ENCODE measurements at regions not wholly inside any gene's neighbourhood (a gene's known extent, or its start where the extent isn't known, plus 50 kb on each side); places are given as distances from the start of the nearest gene placed in this dataset.
A peak's percentile ranks its signal among the peaks of the same experiment; 100 is the strongest.
"Not testable (repeated sequence)": the region's sequence is repeated elsewhere in the genome, so short reads cannot be mapped to it uniquely, and the experiment has no call there.

GRCh38 chr4:118410138-118410537 lies 57.3 kb upstream of the PRSS12 start:
- DNase-seq, result no peak

GRCh38 chr4:118417325-118417724 lies 64.5 kb upstream of the PRSS12 start:
- no peak for DNase-seq

GRCh38 chr4:118417800-118418199 lies 65.0 kb upstream of the PRSS12 start:
- DNase-seq, result not testable (repeated sequence)

- not testable (repeated sequence) for DNase-seq
Measured at GRCh38 chr4:118418396-118418795, 65.6 kb upstream of the PRSS12 start.

- DNase-seq, result not testable (repeated sequence)
Measured at GRCh38 chr4:118419626-118420025, 66.8 kb upstream of the PRSS12 start.

- DNase-seq, result not testable (repeated sequence)
Measured at GRCh38 chr4:118424062-118424461, 71.3 kb upstream of the PRSS12 start.

- not testable (repeated sequence) for DNase-seq
Measured at GRCh38 chr4:118428881-118429280, 76.1 kb upstream of the PRSS12 start.

GRCh38 chr4:118432359-118432758 lies 79.6 kb upstream of the PRSS12 start:
- not testable (repeated sequence) for DNase-seq

- not testable (repeated sequence) for DNase-seq
Measured at GRCh38 chr4:118433612-118434375, 81.0 kb upstream of the PRSS12 start.

- not testable (repeated sequence) for DNase-seq
Measured at GRCh38 chr4:118435415-118435814, 82.6 kb upstream of the PRSS12 start.

GRCh38 chr4:118442115-118442837 lies 89.5 kb upstream of the PRSS12 start:
- DNase-seq, result peak; percentile 28

- DNase-seq, result not testable (repeated sequence)
Measured at GRCh38 chr4:118447397-118447796, 94.6 kb upstream of the PRSS12 start.

- DNase-seq, result not testable (repeated sequence)
Measured at GRCh38 chr4:118454857-118455256, 102.1 kb upstream of the PRSS12 start.

- DNase-seq, result not testable (repeated sequence)
Measured at GRCh38 chr4:118461435-118461834, 108.6 kb upstream of the PRSS12 start.

GRCh38 chr4:118465831-118466230 lies 113.0 kb upstream of the PRSS12 start:
- DNase-seq, result not testable (repeated sequence)

- not testable (repeated sequence) for DNase-seq
Measured at GRCh38 chr4:118474001-118474626, 121.3 kb upstream of the PRSS12 start.

- DNase-seq, result not testable (repeated sequence)
Measured at GRCh38 chr4:118474771-118475170, 122.0 kb upstream of the PRSS12 start.

GRCh38 chr4:118475901-118476300 lies 123.1 kb upstream of the PRSS12 start:
- not testable (repeated sequence) for DNase-seq

GRCh38 chr4:118477826-118478225 lies 125.0 kb upstream of the PRSS12 start:
- DNase-seq, result not testable (repeated sequence)

- not testable (repeated sequence) for DNase-seq
Measured at GRCh38 chr4:118485801-118486314, 133.1 kb upstream of the PRSS12 start.

- DNase-seq, result not testable (repeated sequence)
Measured at GRCh38 chr4:118492963-118493362, 140.2 kb upstream of the PRSS12 start.

- DNase-seq, result not testable (repeated sequence)
Measured at GRCh38 chr4:118494437-118494836, 141.6 kb upstream of the PRSS12 start.

- DNase-seq, result not testable (repeated sequence)
Measured at GRCh38 chr4:118502967-118503366, 150.2 kb upstream of the PRSS12 start.
